H54 (cell line): ENCODE measurements at regions not wholly inside any gene's neighbourhood (a gene's known extent, or its start where the extent isn't known, plus 50 kb on each side); places are given as distances from the start of the nearest gene placed in this dataset.

Source experiments
- DNase-seq: peaks from one replicate; pipeline ENCODE4 v3.0.0; 2011; ENCODE audit warnings: low spot score, mixed read lengths; ENCODE audit not compliant: insufficient read length
- FAIRE-seq: peaks from 3 replicates; lab custom pipeline; 2011; peaks lifted over from hg19 to GRCh38; lab: Jason Lieb, UNC
- POLR2A ChIP-seq: IDR thresholded peaks from 2 replicates; pipeline ENCODE4 v1.6.1; 2011; ENCODE audit warnings: low read depth, mild to moderate bottlenecking, low read length

- no peak for TF ChIP-seq POLR2A
- DNase-seq (no peak), FAIRE-seq (no peak)
Measured at GRCh38 chr21:14734833-14735232, 188.7 kb upstream of the SAMSN1 start.

GRCh38 chr21:14734191-14734590, 188.1 kb upstream of the SAMSN1 start:
- FAIRE-seq, result no peak
- no peak for DNase-seq
- no peak for TF ChIP-seq POLR2A

GRCh38 chr21:14725219-14725618, 179.1 kb upstream of the SAMSN1 start:
- no peak for DNase-seq
- FAIRE-seq, result no peak
- TF ChIP-seq POLR2A, result no peak

- no peak for TF ChIP-seq POLR2A
- DNase-seq (no peak), FAIRE-seq (no peak)
Measured at GRCh38 chr21:14722841-14723483, 176.8 kb upstream of the SAMSN1 start.

GRCh38 chr21:14720237-14720636, 174.1 kb upstream of the SAMSN1 start:
- no peak for TF ChIP-seq POLR2A
- FAIRE-seq, result no peak
- no peak for DNase-seq

GRCh38 chr21:14718951-14719350, 172.8 kb upstream of the SAMSN1 start:
- no peak for DNase-seq
- no peak for FAIRE-seq
- TF ChIP-seq POLR2A, result no peak

GRCh38 chr21:14716761-14717396, 170.8 kb upstream of the SAMSN1 start:
- FAIRE-seq (no peak), DNase-seq (no peak)
- TF ChIP-seq POLR2A, result no peak

GRCh38 chr21:14713109-14713508, 167.0 kb upstream of the SAMSN1 start:
- no peak for TF ChIP-seq POLR2A
- no peak for DNase-seq
- no peak for FAIRE-seq

GRCh38 chr21:14712121-14712715, 166.1 kb upstream of the SAMSN1 start:
- no peak for TF ChIP-seq POLR2A
- FAIRE-seq (no peak), DNase-seq (no peak)

GRCh38 chr21:14711287-14711686, 165.2 kb upstream of the SAMSN1 start:
- FAIRE-seq, result no peak
- TF ChIP-seq POLR2A, result no peak

GRCh38 chr21:14707511-14708020, 161.5 kb upstream of the SAMSN1 start:
- no peak for TF ChIP-seq POLR2A
- FAIRE-seq, result no peak

More at GRCh38 chr21:14711287-14711686, 165.2 kb upstream of the SAMSN1 start:
- DNase-seq, result no peak

GRCh38 chr21:14706712-14707510, 160.8 kb upstream of the SAMSN1 start:
- FAIRE-seq, result no peak
- no peak for TF ChIP-seq POLR2A

More at GRCh38 chr21:14707511-14708020, 161.5 kb upstream of the SAMSN1 start:
- DNase-seq, result no peak

More at GRCh38 chr21:14706712-14707510, 160.8 kb upstream of the SAMSN1 start:
- DNase-seq, result no peak
